Esophagus squamous epithelium (tissue), 4 donors: ENCODE measurements at regions not wholly inside any gene's neighbourhood (a gene's known extent, or its start where the extent isn't known, plus 50 kb on each side); places are given as distances from the start of the nearest gene placed in this dataset.

ENCODE experiments used
- POLR2A ChIP-seq, 4 donors: fragments of 450-650 bp; IDR thresholded peaks; one replicate each; pipeline ENCODE4 v1.6.1; 2017; ENCODE audit warnings: antibody characterized with exemption in 4 of 4, mild to moderate bottlenecking in 4 of 4, moderate library complexity in 3 of 4
- TF ChIP-seq, protein P1 (sequence below), 6 experiments: fragments of 450-650 bp in 4 of 6; fragments of 200-600 bp in 2 of 6; sonication (generic) in 2 of 6; IDR thresholded peaks; one replicate each; pipeline ENCODE4 v1.5.1; 2016 to 2019; ENCODE audit warnings: antibody characterized with exemption in 6 of 6, mild to moderate bottlenecking in 4 of 6, moderate library complexity in 4 of 6

DNA sequence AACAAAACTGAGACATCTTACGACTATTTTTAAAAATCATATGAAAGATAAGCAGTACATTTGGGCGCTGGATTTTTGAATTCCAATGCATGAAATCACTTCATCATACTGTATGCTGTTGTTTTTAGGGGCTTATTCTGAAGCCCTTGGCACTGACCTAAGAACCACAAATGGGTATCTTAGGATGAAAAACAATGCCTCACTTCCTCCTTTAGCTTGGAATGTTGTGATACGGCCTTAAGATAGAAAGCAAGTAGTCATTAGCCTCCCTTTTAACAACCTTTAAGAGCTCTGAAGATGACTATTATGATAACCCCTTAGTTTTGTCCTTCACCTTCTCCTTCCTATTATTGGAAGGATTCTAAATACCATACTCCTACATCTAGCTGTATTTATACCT, 289.8 kb downstream of the ARPP21 start:
- TF ChIP-seq, protein P1, sequence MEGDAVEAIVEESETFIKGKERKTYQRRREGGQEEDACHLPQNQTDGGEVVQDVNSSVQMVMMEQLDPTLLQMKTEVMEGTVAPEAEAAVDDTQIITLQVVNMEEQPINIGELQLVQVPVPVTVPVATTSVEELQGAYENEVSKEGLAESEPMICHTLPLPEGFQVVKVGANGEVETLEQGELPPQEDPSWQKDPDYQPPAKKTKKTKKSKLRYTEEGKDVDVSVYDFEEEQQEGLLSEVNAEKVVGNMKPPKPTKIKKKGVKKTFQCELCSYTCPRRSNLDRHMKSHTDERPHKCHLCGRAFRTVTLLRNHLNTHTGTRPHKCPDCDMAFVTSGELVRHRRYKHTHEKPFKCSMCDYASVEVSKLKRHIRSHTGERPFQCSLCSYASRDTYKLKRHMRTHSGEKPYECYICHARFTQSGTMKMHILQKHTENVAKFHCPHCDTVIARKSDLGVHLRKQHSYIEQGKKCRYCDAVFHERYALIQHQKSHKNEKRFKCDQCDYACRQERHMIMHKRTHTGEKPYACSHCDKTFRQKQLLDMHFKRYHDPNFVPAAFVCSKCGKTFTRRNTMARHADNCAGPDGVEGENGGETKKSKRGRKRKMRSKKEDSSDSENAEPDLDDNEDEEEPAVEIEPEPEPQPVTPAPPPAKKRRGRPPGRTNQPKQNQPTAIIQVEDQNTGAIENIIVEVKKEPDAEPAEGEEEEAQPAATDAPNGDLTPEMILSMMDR (IDR thresholded peaks at IDR 0.05): no peak
- no peak for TF ChIP-seq POLR2A (IDR thresholded peaks at IDR 0.05)
